ENCODE measurements at regions not wholly inside any gene's neighbourhood (a gene's known extent, or its start where the extent isn't known, plus 50 kb on each side); places are given as distances from the start of the nearest gene placed in this dataset.

DNA sequence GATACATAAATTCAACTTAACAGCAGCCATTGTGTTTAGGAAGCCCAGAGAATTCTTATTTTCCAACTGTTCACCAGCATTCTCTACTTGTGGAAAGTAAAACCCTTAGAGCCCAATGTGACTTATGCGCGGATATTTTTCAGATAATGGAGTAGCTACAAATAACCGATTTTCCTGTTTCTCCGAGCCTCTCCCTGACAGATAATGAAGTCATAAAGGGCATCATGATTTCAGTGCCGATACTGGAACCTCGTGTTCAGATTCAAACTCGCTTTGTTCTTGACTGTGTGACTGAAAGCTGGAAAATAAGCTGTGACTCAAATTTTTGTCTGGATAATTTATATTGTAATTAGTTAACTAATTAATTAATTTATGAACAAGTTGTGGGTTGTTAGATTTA, 228.2 kb downstream of the VAPA start:
- TF ChIP-seq, protein P1, sequence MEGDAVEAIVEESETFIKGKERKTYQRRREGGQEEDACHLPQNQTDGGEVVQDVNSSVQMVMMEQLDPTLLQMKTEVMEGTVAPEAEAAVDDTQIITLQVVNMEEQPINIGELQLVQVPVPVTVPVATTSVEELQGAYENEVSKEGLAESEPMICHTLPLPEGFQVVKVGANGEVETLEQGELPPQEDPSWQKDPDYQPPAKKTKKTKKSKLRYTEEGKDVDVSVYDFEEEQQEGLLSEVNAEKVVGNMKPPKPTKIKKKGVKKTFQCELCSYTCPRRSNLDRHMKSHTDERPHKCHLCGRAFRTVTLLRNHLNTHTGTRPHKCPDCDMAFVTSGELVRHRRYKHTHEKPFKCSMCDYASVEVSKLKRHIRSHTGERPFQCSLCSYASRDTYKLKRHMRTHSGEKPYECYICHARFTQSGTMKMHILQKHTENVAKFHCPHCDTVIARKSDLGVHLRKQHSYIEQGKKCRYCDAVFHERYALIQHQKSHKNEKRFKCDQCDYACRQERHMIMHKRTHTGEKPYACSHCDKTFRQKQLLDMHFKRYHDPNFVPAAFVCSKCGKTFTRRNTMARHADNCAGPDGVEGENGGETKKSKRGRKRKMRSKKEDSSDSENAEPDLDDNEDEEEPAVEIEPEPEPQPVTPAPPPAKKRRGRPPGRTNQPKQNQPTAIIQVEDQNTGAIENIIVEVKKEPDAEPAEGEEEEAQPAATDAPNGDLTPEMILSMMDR (conservative IDR thresholded peaks at IDR 0.05; ENCODE audit: low read depth, low read length): no peak
- TF ChIP-seq POLR2A (IDR thresholded peaks at IDR 0.05; ENCODE audit: low read depth, low read length): no peak
- TF ChIP-seq SMC3 (IDR thresholded peaks at IDR 0.05; ENCODE audit: low read depth, low read length): no peak
- TF ChIP-seq MAFK (IDR thresholded peaks at IDR 0.05; ENCODE audit: low read depth, low read length): no peak
- TF ChIP-seq, protein P2, sequence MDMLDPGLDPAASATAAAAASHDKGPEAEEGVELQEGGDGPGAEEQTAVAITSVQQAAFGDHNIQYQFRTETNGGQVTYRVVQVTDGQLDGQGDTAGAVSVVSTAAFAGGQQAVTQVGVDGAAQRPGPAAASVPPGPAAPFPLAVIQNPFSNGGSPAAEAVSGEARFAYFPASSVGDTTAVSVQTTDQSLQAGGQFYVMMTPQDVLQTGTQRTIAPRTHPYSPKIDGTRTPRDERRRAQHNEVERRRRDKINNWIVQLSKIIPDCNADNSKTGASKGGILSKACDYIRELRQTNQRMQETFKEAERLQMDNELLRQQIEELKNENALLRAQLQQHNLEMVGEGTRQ (IDR thresholded peaks at IDR 0.05; ENCODE audit: low read depth, low read length): no peak
- TF ChIP-seq, protein P3, sequence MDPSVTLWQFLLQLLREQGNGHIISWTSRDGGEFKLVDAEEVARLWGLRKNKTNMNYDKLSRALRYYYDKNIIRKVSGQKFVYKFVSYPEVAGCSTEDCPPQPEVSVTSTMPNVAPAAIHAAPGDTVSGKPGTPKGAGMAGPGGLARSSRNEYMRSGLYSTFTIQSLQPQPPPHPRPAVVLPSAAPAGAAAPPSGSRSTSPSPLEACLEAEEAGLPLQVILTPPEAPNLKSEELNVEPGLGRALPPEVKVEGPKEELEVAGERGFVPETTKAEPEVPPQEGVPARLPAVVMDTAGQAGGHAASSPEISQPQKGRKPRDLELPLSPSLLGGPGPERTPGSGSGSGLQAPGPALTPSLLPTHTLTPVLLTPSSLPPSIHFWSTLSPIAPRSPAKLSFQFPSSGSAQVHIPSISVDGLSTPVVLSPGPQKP (IDR thresholded peaks at IDR 0.05; ENCODE audit: borderline replicate concordance, low read depth, low read length): no peak
- no peak for TF ChIP-seq CHD1 (IDR thresholded peaks at IDR 0.05; ENCODE audit: low read depth, low read length)
- TF ChIP-seq RAD21 (IDR thresholded peaks at IDR 0.05; ENCODE audit: low read length): no peak
- TF ChIP-seq RCOR1 (IDR thresholded peaks at IDR 0.05; ENCODE audit: insufficient replicate concordance, low read length): no peak
- TF ChIP-seq CEBPB (IDR thresholded peaks at IDR 0.05; ENCODE audit: low read depth, low read length): no peak
- no peak for TF ChIP-seq MXI1 (IDR thresholded peaks at IDR 0.05; ENCODE audit: borderline replicate concordance, low read depth, low read length)
- no peak for TF ChIP-seq FOS (IDR thresholded peaks at IDR 0.05; ENCODE audit: low read depth, low read length)

Data from IMR-90 (cell line).